Testis (tissue), 2 donors: ENCODE measurements at regions not wholly inside any gene's neighbourhood (a gene's known extent, or its start where the extent isn't known, plus 50 kb on each side); places are given as distances from the start of the nearest gene placed in this dataset.

Source experiments
- POLR2A ChIP-seq: fragments of 450-650 bp; IDR thresholded peaks from one replicate; pipeline ENCODE4 v1.6.1; 2017; ENCODE audit warnings: antibody characterized with exemption, mild to moderate bottlenecking, moderate library complexity
- TF ChIP-seq, protein P1 (sequence below), 3 experiments: fragments of 450-650 bp in 2 of 3; fragments of 200-600 bp in 1 of 3; sonication (generic) in 1 of 3; IDR thresholded peaks; one replicate each; pipeline ENCODE4 v1.5.1; 2016 to 2019; ENCODE audit warnings: antibody characterized with exemption in 3 of 3, mild to moderate bottlenecking in 2 of 3, moderate library complexity in 1 of 3

DNA sequence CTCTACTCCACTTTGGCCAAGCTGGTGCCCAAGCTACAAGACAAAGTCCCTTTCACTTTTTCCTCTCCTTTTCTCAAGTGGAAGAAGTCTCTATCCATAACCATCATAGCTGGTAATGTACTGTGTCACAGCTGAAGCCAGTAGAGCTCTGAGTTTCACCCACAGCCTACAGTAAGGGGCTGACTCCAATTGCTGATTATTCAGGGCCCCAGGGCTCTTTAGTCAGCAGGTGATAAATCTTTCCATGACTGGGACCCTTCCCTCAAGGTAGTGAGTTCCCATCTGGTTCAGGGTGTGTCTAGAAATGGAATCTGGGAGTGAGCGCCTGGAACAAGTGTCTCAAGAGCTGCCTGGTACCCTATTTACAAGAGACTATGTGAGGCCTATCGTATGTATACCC lies 436.0 kb upstream of the CA10 start:
- no peak for TF ChIP-seq POLR2A
- TF ChIP-seq, protein P1, sequence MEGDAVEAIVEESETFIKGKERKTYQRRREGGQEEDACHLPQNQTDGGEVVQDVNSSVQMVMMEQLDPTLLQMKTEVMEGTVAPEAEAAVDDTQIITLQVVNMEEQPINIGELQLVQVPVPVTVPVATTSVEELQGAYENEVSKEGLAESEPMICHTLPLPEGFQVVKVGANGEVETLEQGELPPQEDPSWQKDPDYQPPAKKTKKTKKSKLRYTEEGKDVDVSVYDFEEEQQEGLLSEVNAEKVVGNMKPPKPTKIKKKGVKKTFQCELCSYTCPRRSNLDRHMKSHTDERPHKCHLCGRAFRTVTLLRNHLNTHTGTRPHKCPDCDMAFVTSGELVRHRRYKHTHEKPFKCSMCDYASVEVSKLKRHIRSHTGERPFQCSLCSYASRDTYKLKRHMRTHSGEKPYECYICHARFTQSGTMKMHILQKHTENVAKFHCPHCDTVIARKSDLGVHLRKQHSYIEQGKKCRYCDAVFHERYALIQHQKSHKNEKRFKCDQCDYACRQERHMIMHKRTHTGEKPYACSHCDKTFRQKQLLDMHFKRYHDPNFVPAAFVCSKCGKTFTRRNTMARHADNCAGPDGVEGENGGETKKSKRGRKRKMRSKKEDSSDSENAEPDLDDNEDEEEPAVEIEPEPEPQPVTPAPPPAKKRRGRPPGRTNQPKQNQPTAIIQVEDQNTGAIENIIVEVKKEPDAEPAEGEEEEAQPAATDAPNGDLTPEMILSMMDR (IDR thresholded peaks at IDR 0.05) = no peak
